ENCODE measurements at regions not wholly inside any gene's neighbourhood (a gene's known extent, or its start where the extent isn't known, plus 50 kb on each side); places are given as distances from the start of the nearest gene placed in this dataset.

DNA sequence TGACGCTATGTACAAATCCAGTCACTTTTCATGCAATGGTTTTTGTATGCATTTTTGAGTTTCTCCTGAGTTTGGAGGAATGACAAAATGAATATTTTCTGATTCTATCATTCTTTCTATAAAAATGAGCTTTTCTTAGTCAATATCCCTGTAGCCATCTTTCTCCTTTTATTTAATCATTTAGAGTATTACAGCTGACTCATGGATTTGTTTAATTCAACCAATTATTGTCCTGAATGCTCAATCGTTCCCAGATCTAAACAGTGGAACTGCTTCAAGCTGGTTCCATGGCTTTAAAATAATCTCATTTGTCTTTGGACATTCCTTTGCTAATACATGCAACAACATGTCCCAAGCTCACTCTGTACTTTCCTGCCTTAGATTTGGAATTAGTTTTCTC lies 368.8 kb downstream of the ADCYAP1 start:
- H3K27ac ChIP-seq (replicated peaks), result no peak overlapping the region
- TF ChIP-seq POLR2AphosphoS5 (IDR thresholded peaks at IDR 0.05; ENCODE audit: low read depth), result no peak
- no peak for DNase-seq (ENCODE audit: low read depth in 1 of 2, low spot score in 1 of 2)
- H3K27me3 ChIP-seq (ENCODE audit: insufficient read depth, poor library complexity, severe bottlenecking), result no peaks in the 10 kb centered on the region
- no peak overlapping the region for H3K4me3 ChIP-seq (replicated peaks; ENCODE audit: insufficient read depth, low read length)

DNA sequence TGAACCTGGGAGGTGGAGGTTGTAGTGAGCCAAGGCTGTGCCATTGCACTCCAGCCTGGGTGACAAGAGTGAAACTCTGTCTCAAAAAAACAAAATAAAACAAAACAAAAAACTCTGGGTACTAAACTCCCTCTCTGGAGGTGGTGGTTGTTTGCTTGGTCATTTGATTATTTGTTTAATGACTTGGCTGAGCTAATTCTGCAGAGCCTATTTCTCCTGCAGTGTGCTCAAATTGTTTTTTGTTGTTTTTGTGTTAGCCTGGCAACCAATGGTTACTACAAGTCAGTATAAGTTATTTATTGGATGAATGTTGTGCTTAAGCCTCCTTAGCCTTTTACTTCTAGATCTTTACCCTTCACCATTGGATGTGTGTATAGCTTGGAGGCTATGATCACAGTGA lies 387.5 kb downstream of the ADCYAP1 start:
- no peaks in the 10 kb centered on the region for H3K27me3 ChIP-seq (ENCODE audit: insufficient read depth, poor library complexity, severe bottlenecking)
- no peak for TF ChIP-seq REST (IDR thresholded peaks at IDR 0.05; ENCODE audit: insufficient replicate concordance, low read depth)
- no peak for TF ChIP-seq CTCF (IDR thresholded peaks at IDR 0.05; ENCODE audit: insufficient read depth, low read length)
- TF ChIP-seq POLR2AphosphoS5 (IDR thresholded peaks at IDR 0.05; ENCODE audit: low read depth), result no peak
- no peak for TF ChIP-seq SPI1 (IDR thresholded peaks at IDR 0.05; ENCODE audit: borderline replicate concordance, low read depth)
- TF ChIP-seq GABPA (IDR thresholded peaks at IDR 0.05; ENCODE audit: low read depth), result no peak
- H3K27ac ChIP-seq (replicated peaks), result no peak overlapping the region
- no peak for DNase-seq (ENCODE audit: low read depth in 1 of 2, low spot score in 1 of 2)
- no peak overlapping the region for H3K4me3 ChIP-seq (replicated peaks; ENCODE audit: insufficient read depth, low read length)

DNA sequence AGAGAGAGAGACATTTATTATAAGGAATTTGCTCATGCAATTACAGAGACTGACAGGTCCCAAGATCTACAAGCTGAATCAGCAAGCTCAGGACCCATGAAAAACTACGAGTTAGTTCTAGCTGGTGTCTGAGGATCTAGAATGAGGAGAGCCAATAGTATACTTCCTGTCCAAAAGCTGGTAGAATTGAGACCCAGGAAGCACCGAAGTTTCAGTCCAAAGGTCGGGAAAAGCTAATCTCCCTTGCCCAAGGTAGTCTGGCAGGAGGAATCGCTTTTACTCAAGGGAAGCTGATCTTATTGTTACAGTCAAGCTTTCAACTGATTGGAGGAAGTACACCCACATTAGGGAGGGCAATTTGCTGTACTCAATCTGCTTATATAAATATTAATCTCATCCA lies 389.6 kb downstream of the ADCYAP1 start:
- Histone ChIP-seq H3K27me3 (ENCODE audit: insufficient read depth, poor library complexity, severe bottlenecking) (no peaks in the 10 kb centered on the region), H3K27ac (replicated peaks) (no peak overlapping the region), H3K4me3 (replicated peaks; ENCODE audit: insufficient read depth, low read length) (no peak overlapping the region)
- TF ChIP-seq GABPA (IDR thresholded peaks at IDR 0.05; ENCODE audit: low read depth) (no peak), REST (IDR thresholded peaks at IDR 0.05; ENCODE audit: insufficient replicate concordance, low read depth) (no peak), SPI1 (IDR thresholded peaks at IDR 0.05; ENCODE audit: borderline replicate concordance, low read depth) (no peak), POLR2AphosphoS5 (IDR thresholded peaks at IDR 0.05; ENCODE audit: low read depth) (no peak), CTCF (IDR thresholded peaks at IDR 0.05; ENCODE audit: insufficient read depth, low read length) (no peak)
- no peak for DNase-seq (ENCODE audit: low read depth in 1 of 2, low spot score in 1 of 2)

GRCh38 chr18:1296237-1296636 lies 391.6 kb downstream of the ADCYAP1 start:
- no peak for DNase-seq (ENCODE audit: low read depth in 1 of 2, low spot score in 1 of 2)
- Histone ChIP-seq H3K4me3 (replicated peaks; ENCODE audit: insufficient read depth, low read length) (no peak overlapping the region), H3K27me3 (ENCODE audit: insufficient read depth, poor library complexity, severe bottlenecking) (no peaks in the 10 kb centered on the region), H3K27ac (replicated peaks) (no peak overlapping the region)
- no peak for TF ChIP-seq REST (IDR thresholded peaks at IDR 0.05; ENCODE audit: insufficient replicate concordance, low read depth)
- no peak for TF ChIP-seq GABPA (IDR thresholded peaks at IDR 0.05; ENCODE audit: low read depth)
- no peak for TF ChIP-seq POLR2AphosphoS5 (IDR thresholded peaks at IDR 0.05; ENCODE audit: low read depth)
- TF ChIP-seq CTCF (IDR thresholded peaks at IDR 0.05; ENCODE audit: insufficient read depth, low read length), result no peak
- TF ChIP-seq SPI1 (IDR thresholded peaks at IDR 0.05; ENCODE audit: borderline replicate concordance, low read depth), result no peak

All from HL-60 (cell line).